K562 (cell line): ENCODE measurements at regions not wholly inside any gene's neighbourhood (a gene's known extent, or its start where the extent isn't known, plus 50 kb on each side); places are given as distances from the start of the nearest gene placed in this dataset.

Experiments used
- ATAC-seq: fragments of 200-7000 bp; cut with Tn5 transposase; 3 replicates; pipeline ENCODE4 v1.9.1; 2020; ENCODE audit warnings: moderate library complexity
- BruUV-seq: library from RNA; stranded (reverse); fragments of 400-500 nt; replicated peaks from 2 replicates; lab custom pipeline; 2021; lab: Mats Ljungman, UMichigan
- CTCF ChIA-PET: fragments of 300-600 bp; formaldehyde crosslinking; extraction: SDS; loops from one replicate; lab custom pipeline; 2021; ENCODE audit warnings: low intra/inter-chr PET ratio; lab: Yijun Ruan, JAX
- POLR2A ChIA-PET: fragments of 300-600, 350-650 bp; sonication (Branson Sonifier 250); formaldehyde crosslinking; extraction: SDS; loops from one replicate; lab custom pipeline; 2021; ENCODE audit warnings: antibody characterized with exemption, inconsistent platforms; lab: Yijun Ruan, JAX
- DNase-seq, 4 experiments: peaks; one replicate each; pipeline versions ENCODE4 v3.0.0 to v3.0.0-alpha.2; 2011 to 2018; ENCODE audit warnings: low spot score in 3 of 4, mixed read lengths in 3 of 4; ENCODE audit errors: extremely low read depth in 1 of 4
- FAIRE-seq: peaks from 2 replicates; lab custom pipeline; 2011; peaks lifted over from hg19 to GRCh38; lab: Jason Lieb, UNC
- H2AFZ ChIP-seq: 2 replicates; pipeline ENCODE4 v1.6.0; 2011; ENCODE audit warnings: low read depth, low read length, control low read depth, inconsistent platforms
- H3K27ac ChIP-seq: fragments of 200-600 bp; 3 replicates; pipeline ENCODE4 v1.8.0; 2011; ENCODE audit warnings: low read depth, mild to moderate bottlenecking, control low read depth, inconsistent platforms, low read length, moderate library complexity, mixed read lengths; ENCODE audit errors: extremely low read depth
- H3K27me3 ChIP-seq, 2 experiments: fragments of 300-600 bp in 1 of 2; 2 replicates in 1 of 2; 3 replicates in 1 of 2; pipeline versions ENCODE4 v1.6.0 to v1.8.0; 2011; ENCODE audit warnings: inconsistent platforms in 2 of 2, low read length in 2 of 2, mild to moderate bottlenecking in 1 of 2, mixed read lengths in 1 of 2, moderate library complexity in 1 of 2; ENCODE audit not compliant: control insufficient read depth in 2 of 2, insufficient read depth in 2 of 2
- H3K36me3 ChIP-seq: fragments of 300-600 bp; 3 replicates; pipeline ENCODE4 v1.8.0; 2011; ENCODE audit warnings: mild to moderate bottlenecking, low read length, inconsistent platforms; ENCODE audit not compliant: control insufficient read depth, insufficient read depth
- H3K4me1 ChIP-seq, 2 experiments: fragments of 200-600 bp in 1 of 2; replicated peaks in 1 of 2; 2 replicates in 1 of 2; 3 replicates in 1 of 2; pipeline versions ENCODE4 v1.5.1 to v1.8.0; 2011; ENCODE audit warnings: inconsistent platforms in 2 of 2, low read length in 2 of 2, mild to moderate bottlenecking in 1 of 2, mixed read lengths in 1 of 2, moderate library complexity in 1 of 2; ENCODE audit not compliant: control insufficient read depth in 2 of 2, insufficient read depth in 2 of 2
- H3K4me2 ChIP-seq: 2 replicates; pipeline ENCODE4 v1.6.1; 2011; ENCODE audit warnings: low read length, control low read depth, inconsistent platforms, mixed read lengths; ENCODE audit not compliant: insufficient read depth
- H3K4me3 ChIP-seq: fragments of 200-600 bp; sonication (generic), shearing (Covaris generic); 2 replicates; pipeline ENCODE4 v1.5.1; 2016; ENCODE audit warnings: control low read depth, inconsistent platforms
- H3K79me2 ChIP-seq: fragments of 200-600 bp; 3 replicates; pipeline ENCODE4 v1.8.0; 2011; ENCODE audit warnings: low read length, inconsistent platforms; ENCODE audit not compliant: control insufficient read depth, insufficient read depth
- H3K9ac ChIP-seq, 2 experiments: 2 replicates each; pipeline versions ENCODE4 v1.6.0 to v1.6.1; 2011; ENCODE audit warnings: low read depth in 2 of 2, low read length in 2 of 2, control low read depth in 1 of 2, inconsistent platforms in 1 of 2, mild to moderate bottlenecking in 1 of 2, mixed read lengths in 1 of 2; ENCODE audit not compliant: insufficient read depth in 1 of 2
- H3K9me1 ChIP-seq: one replicate; pipeline ENCODE4 v1.6.0; 2011; ENCODE audit warnings: inconsistent platforms, mild to moderate bottlenecking, low read length, moderate library complexity; ENCODE audit not compliant: control insufficient read depth, insufficient read depth
- H3K9me3 ChIP-seq: replicated peaks from 2 replicates; pipeline ENCODE4 v1.5.1; 2011; ENCODE audit warnings: low read depth, low read length, inconsistent platforms; ENCODE audit not compliant: control insufficient read depth, insufficient read depth
- H4K20me1 ChIP-seq: replicated peaks from 2 replicates; pipeline ENCODE4 v1.6.1; 2011; ENCODE audit warnings: low read length, inconsistent platforms, mixed read lengths; ENCODE audit not compliant: control insufficient read depth, insufficient read depth
- ASH1L ChIP-seq: fragments of 450-650 bp; IDR thresholded peaks from 2 replicates; pipeline ENCODE4 v1.6.1; 2018; ENCODE audit warnings: borderline replicate concordance, mild to moderate bottlenecking, low read depth; ENCODE audit not compliant: partially characterized antibody
- BCL6 ChIP-seq: fragments of 250-450 bp; sonication (Bioruptor Pico); IDR thresholded peaks from 2 replicates; pipeline ENCODE4 v1.4.0; 2020
- C11orf30 ChIP-seq: fragments of 450-650 bp; IDR thresholded peaks from 2 replicates; pipeline ENCODE4 v1.6.1; 2016; ENCODE audit warnings: low read depth, mild to moderate bottlenecking
- CBX2 ChIP-seq: fragments of 200-600 bp; sonication (generic); IDR thresholded peaks from one replicate; pipeline ENCODE4 v1.6.1; 2012; ENCODE audit warnings: mild to moderate bottlenecking, low read length, inconsistent platforms; ENCODE audit not compliant: insufficient read depth, poor library complexity, severe bottlenecking
- FOXA1 ChIP-seq: fragments of 450-650 bp; IDR thresholded peaks from 2 replicates; pipeline ENCODE4 v1.6.1; 2016; ENCODE audit warnings: mild to moderate bottlenecking, borderline replicate concordance
- HEY1 ChIP-seq: fragments of 250-450 bp; sonication (Bioruptor Pico); IDR thresholded peaks from 2 replicates; pipeline ENCODE4 v1.5.0; 2020; ENCODE audit warnings: mild to moderate bottlenecking, moderate library complexity, borderline replicate concordance
- NFATC3 ChIP-seq: fragments of 450-650 bp; IDR thresholded peaks from 2 replicates; pipeline ENCODE4 v1.6.1; 2017; ENCODE audit warnings: mild to moderate bottlenecking
- ZNF24 ChIP-seq: fragments of 450-650 bp; IDR thresholded peaks from 2 replicates; pipeline ENCODE4 v1.6.1; 2016
- WGBS: fragments of 100-300 bp; shearing (Covaris generic); methylation state at CpG from one replicate; pipeline ENCODE4 v1.1.6; 2016; ENCODE audit warnings: low coverage, mixed read lengths; ENCODE audit not compliant: insufficient coverage; ENCODE audit errors: missing lambda C conversion rate; 5-methylcytosine and 5-hydroxymethylcytosine counted together
- in situ Hi-C: fragments of 300-500 bp; cut with MboI; formaldehyde crosslinking; loops from 4 replicates; pipeline ENCODE4 v1.15.0; 2018; ENCODE audit warnings: inconsistent platforms, mixed read lengths
- intact Hi-C: fragments of 100-400 bp; cut with micrococcal nuclease; formaldehyde crosslinking; loops from 2 replicates; pipeline ENCODE4 v1.14.2; 2022
- TF ChIP-seq, protein P1 (sequence below): fragments of 250-450 bp; sonication (Bioruptor Pico); IDR thresholded peaks from 2 replicates; pipeline ENCODE4 v1.4.0; 2020; ENCODE audit warnings: mild to moderate bottlenecking, moderate library complexity

DNA sequence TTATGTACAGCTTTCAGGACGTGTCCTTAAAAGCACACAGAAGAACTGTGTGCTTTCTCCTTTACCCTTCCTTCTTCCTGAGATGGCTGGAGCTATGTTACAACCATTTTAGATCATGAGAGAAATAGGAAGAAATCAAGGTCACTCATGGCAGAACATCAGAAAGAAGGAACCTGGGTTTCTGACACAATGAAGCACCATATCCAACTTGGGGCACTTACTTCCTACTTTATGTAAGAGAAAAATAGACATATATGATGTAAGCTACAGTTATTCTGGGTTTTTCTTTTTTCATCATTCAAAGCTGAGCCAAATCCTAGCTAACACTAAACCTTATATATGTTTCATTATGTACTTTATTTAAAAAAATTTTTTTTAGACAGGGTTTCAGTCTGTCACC, 79.5 kb downstream of the FAM161A start:
- H3K4me2 ChIP-seq: no peak overlapping the region
- no peaks in the 10 kb centered on the region for H3K4me1 ChIP-seq
- H3K27me3 ChIP-seq: peaks cover 2 to 5% of the 10 kb centered on the region in 2 experiments; a peak in 2 of 5 replicates
- DNase-seq (no peak), ATAC-seq (no peak), FAIRE-seq (no peak)
- no peaks in the 10 kb centered on the region for H3K79me2 ChIP-seq
- no peaks in the 10 kb centered on the region for H3K9me3 ChIP-seq
- no peak overlapping the region for H2AFZ ChIP-seq
- no TSS peak for BruUV-seq
- intact Hi-C loops (no loop called here), in situ Hi-C loops (no loop called here)
- H3K36me3 ChIP-seq: no peaks in the 10 kb centered on the region
- H3K9me1 ChIP-seq: no peaks in the 10 kb centered on the region
- no peak for TF ChIP-seq ASH1L
- no peak overlapping the region for H3K4me3 ChIP-seq
- CTCF ChIA-PET: no interaction called here
- no peak overlapping the region for H3K9ac ChIP-seq
- POLR2A ChIA-PET: interaction anchor here (0.7 to 1.4 kb wide), 2 partner anchors 9 to 11 kb away, joined by 3 to 4 read pairs; no protein-coding TSS in a partner anchor
- H4K20me1 ChIP-seq: no peaks in the 10 kb centered on the region
- H3K27ac ChIP-seq: no peak overlapping the region
- 22% methylated on average over 1 of the region's 1 CpG for WGBS

DNA sequence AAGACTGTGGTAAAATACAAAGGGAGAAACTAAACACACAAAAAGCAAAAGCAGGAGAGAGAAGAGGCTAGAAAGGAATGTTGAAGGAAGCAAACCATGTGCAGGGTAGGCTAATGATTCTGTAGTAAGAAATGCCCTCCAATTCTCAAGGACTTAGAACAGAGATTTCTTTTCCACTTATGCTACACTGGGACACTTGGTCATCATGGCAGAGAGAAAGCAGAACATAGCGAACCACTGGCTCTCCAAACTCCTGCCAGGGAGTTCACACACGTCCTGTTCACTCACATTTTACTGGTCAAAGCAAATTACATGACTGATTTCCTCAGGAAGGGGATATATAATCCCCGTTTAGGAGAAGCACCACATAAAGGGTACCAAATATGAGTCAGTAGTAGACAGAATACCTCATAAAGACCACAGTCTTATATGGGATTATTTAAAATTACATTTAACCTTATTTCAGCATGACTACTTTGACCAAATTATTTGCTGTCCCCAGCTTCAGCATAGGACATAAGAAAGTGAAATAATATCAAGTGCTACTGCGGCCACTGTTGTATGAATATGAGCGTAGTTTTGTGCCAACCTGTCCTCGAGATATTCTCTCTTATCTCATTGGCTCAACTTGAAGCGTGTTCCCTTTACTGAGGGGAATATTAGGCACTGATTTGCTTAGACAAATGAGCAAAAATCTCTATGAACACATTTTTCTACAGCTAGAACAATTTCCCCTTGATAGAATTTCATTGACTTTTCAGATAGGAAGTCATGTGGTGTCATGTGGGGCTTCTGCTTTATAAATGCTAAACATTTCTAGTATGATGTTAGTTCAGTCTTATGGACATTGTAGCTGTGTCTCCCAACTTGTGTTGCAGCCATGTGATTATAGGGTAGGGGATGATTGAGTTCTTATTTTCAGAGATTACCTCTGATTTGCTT, 81.7 kb downstream of the FAM161A start:
- Histone ChIP-seq H3K9me1 (no peaks in the 10 kb centered on the region), H3K79me2 (no peaks in the 10 kb centered on the region), H3K27ac (no peak overlapping the region), H4K20me1 (no peaks in the 10 kb centered on the region), H3K9ac (no peak overlapping the region), H3K36me3 (no peaks in the 10 kb centered on the region), H3K27me3 (no peaks in the 10 kb centered on the region; a peak in 1 of 5 replicates), H3K4me2 (no peak overlapping the region), H3K9me3 (no peaks in the 10 kb centered on the region), H3K4me3 (no peak overlapping the region), H2AFZ (peak overlapping the region; percentile 41; the same call in 1 of the 2 replicates), H3K4me1 (no peaks in the 10 kb centered on the region)
- intact Hi-C loops: no loop called here
- in situ Hi-C loops: no loop called here
- TF ChIP-seq, protein P1, sequence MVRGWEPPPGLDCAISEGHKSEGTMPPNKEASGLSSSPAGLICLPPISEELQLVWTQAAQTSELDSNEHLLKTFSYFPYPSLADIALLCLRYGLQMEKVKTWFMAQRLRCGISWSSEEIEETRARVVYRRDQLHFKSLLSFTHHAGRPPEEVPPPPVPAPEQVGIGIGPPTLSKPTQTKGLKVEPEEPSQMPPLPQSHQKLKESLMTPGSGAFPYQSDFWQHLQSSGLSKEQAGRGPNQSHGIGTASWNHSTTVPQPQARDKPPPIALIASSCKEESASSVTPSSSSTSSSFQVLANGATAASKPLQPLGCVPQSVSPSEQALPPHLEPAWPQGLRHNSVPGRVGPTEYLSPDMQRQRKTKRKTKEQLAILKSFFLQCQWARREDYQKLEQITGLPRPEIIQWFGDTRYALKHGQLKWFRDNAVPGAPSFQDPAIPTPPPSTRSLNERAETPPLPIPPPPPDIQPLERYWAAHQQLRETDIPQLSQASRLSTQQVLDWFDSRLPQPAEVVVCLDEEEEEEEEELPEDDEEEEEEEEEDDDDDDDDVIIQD (CRISPR knock-in tag): no peak
- TF ChIP-seq FOXA1: no peak
- no peak for TF ChIP-seq C11orf30
- TF ChIP-seq ZNF24: no peak
- TF ChIP-seq CBX2: no peak
- no peak for TF ChIP-seq HEY1
- TF ChIP-seq BCL6 (CRISPR knock-in tag): no peak
- no peak for TF ChIP-seq NFATC3
- CTCF ChIA-PET: no interaction called here
- FAIRE-seq (no peak), DNase-seq (no peak), ATAC-seq (no peak)
- POLR2A ChIA-PET: interaction anchor here (1.0 kb wide), 1 partner anchor 8 kb away, joined by 4 read pairs; no protein-coding TSS in a partner anchor
- 12% methylated on average over 7 of the region's 7 CpGs for WGBS
- BruUV-seq: no TSS peak
